ENCODE measurements at regions not wholly inside any gene's neighbourhood (a gene's known extent, or its start where the extent isn't known, plus 50 kb on each side); places are given as distances from the start of the nearest gene placed in this dataset.

DNA sequence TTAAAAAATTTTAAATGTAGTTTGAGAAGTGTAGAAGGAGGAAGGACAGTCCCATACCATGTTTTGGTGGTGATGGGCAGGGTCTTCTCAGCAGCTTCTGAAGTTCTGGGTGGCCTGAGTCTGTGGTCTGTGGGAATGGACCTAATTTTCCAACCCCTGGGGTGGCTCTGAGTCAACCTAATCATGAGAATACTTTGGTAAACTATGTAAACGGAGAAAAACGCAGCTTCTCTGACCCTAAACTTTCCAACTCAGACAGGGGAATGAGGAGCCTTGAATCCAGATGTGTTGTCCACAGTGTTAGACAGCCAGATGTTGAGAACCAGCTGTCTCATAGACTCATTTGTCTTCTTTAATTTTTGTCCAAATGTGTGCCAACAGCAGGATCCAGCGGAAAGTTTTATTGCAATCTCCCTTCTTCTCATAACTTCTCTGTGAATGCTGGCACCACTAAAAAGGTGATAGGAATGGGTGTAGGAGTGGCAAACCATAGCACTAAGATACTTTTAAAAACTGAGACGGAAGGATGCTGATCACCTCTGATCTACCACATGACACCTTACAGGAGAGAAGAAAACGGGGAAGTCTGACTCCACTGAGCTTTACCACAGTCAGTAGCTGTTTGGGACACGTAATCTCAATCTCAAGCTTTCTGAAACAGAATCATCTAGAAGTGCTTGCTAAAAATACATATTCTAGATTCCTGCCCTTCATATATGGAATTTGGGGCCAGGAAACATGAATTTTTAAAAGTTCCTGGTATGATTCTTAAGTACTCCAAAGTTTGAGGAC lies 90.5 kb upstream of the PHYHIPL start:
- H3K4me3 ChIP-seq (ENCODE audit: insufficient read depth, low read depth, low read length) = no peak overlapping the region
- no peak overlapping the region for H3K27ac ChIP-seq (ENCODE audit: insufficient read depth, low read length)
- no peak overlapping the region for H4K5ac ChIP-seq (ENCODE audit: low read depth, low read length)
- no peak overlapping the region for H2AK9ac ChIP-seq (replicated peaks; ENCODE audit: low read depth, low read length, poor library complexity)
- BruUV-seq (replicated peaks) = no TSS peak
- intact Hi-C loops (cut with micrococcal nuclease) (no loop called here), in situ Hi-C loops (cut with MboI; ENCODE audit: low sequenced_read_pairs) (no loop called here), dilution Hi-C loops (cut with HindIII; ENCODE audit: low sequenced_read_pairs, unreplicated experiment) (no loop called here)
- H4K91ac ChIP-seq (ENCODE audit: insufficient read depth, low read depth, low read length) = no peak overlapping the region
- H3K79me1 ChIP-seq (ENCODE audit: low read depth in 1 of 2, low read length in 2 of 2) = no peaks in the 10 kb centered on the region
- H3K9me3 ChIP-seq (ENCODE audit: control insufficient read depth, insufficient read depth, low read length) = no peaks in the 10 kb centered on the region
- no peak overlapping the region for H3K23ac ChIP-seq (ENCODE audit: low read depth, low read length)
- no peak for DNase-seq
- no peak overlapping the region for H2BK15ac ChIP-seq (ENCODE audit: low read depth, low read length)
- no peak overlapping the region for H3K4ac ChIP-seq (ENCODE audit: low read depth, low read length)
- POLR2A ChIA-PET (ENCODE audit: unreplicated experiment) = no interaction called here
- TF ChIP-seq, protein P1, sequence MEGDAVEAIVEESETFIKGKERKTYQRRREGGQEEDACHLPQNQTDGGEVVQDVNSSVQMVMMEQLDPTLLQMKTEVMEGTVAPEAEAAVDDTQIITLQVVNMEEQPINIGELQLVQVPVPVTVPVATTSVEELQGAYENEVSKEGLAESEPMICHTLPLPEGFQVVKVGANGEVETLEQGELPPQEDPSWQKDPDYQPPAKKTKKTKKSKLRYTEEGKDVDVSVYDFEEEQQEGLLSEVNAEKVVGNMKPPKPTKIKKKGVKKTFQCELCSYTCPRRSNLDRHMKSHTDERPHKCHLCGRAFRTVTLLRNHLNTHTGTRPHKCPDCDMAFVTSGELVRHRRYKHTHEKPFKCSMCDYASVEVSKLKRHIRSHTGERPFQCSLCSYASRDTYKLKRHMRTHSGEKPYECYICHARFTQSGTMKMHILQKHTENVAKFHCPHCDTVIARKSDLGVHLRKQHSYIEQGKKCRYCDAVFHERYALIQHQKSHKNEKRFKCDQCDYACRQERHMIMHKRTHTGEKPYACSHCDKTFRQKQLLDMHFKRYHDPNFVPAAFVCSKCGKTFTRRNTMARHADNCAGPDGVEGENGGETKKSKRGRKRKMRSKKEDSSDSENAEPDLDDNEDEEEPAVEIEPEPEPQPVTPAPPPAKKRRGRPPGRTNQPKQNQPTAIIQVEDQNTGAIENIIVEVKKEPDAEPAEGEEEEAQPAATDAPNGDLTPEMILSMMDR (conservative IDR thresholded peaks at IDR 0.05; ENCODE audit: low read depth, low read length) = no peak
- TF ChIP-seq MAZ (IDR thresholded peaks at IDR 0.05; ENCODE audit: borderline replicate concordance, low read depth, low read length) = no peak
- no peak for TF ChIP-seq BHLHE40 (IDR thresholded peaks at IDR 0.05; ENCODE audit: low read depth, low read length)
- TF ChIP-seq, protein P2, sequence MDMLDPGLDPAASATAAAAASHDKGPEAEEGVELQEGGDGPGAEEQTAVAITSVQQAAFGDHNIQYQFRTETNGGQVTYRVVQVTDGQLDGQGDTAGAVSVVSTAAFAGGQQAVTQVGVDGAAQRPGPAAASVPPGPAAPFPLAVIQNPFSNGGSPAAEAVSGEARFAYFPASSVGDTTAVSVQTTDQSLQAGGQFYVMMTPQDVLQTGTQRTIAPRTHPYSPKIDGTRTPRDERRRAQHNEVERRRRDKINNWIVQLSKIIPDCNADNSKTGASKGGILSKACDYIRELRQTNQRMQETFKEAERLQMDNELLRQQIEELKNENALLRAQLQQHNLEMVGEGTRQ (IDR thresholded peaks at IDR 0.05; ENCODE audit: low read depth, low read length) = no peak
- TF ChIP-seq NFE2L2 (IDR thresholded peaks at IDR 0.05; ENCODE audit: low read depth, low read length) = no peak
- TF ChIP-seq RAD21 (IDR thresholded peaks at IDR 0.05; ENCODE audit: low read length) = no peak
- TF ChIP-seq RCOR1 (IDR thresholded peaks at IDR 0.05; ENCODE audit: insufficient replicate concordance, low read length) = no peak
- TF ChIP-seq FOS (IDR thresholded peaks at IDR 0.05; ENCODE audit: low read depth, low read length) = no peak
- TF ChIP-seq MXI1 (IDR thresholded peaks at IDR 0.05; ENCODE audit: borderline replicate concordance, low read depth, low read length) = no peak
- no peak for TF ChIP-seq CHD1 (IDR thresholded peaks at IDR 0.05; ENCODE audit: low read depth, low read length)
- no peak for TF ChIP-seq RFX5 (IDR thresholded peaks at IDR 0.05; ENCODE audit: low read depth, low read length)
- TF ChIP-seq SMC3 (IDR thresholded peaks at IDR 0.05; ENCODE audit: low read depth, low read length) = no peak
- TF ChIP-seq, protein P3, sequence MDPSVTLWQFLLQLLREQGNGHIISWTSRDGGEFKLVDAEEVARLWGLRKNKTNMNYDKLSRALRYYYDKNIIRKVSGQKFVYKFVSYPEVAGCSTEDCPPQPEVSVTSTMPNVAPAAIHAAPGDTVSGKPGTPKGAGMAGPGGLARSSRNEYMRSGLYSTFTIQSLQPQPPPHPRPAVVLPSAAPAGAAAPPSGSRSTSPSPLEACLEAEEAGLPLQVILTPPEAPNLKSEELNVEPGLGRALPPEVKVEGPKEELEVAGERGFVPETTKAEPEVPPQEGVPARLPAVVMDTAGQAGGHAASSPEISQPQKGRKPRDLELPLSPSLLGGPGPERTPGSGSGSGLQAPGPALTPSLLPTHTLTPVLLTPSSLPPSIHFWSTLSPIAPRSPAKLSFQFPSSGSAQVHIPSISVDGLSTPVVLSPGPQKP (IDR thresholded peaks at IDR 0.05; ENCODE audit: borderline replicate concordance, low read depth, low read length) = no peak
- no peak for TF ChIP-seq MAFK (IDR thresholded peaks at IDR 0.05; ENCODE audit: low read depth, low read length)
- TF ChIP-seq POLR2A (IDR thresholded peaks at IDR 0.05; ENCODE audit: low read depth, low read length) = no peak
- no peak for TF ChIP-seq CEBPB (IDR thresholded peaks at IDR 0.05; ENCODE audit: low read depth, low read length)
- peaks cover 8% of the 10 kb centered on the region for H3K27me3 ChIP-seq (ENCODE audit: control insufficient read depth, insufficient read depth, low read length)
- H3K36me3 ChIP-seq (ENCODE audit: control insufficient read depth, insufficient read depth, low read length) = no peaks in the 10 kb centered on the region
- H3K14ac ChIP-seq (replicated peaks; ENCODE audit: low read depth, low read length) = no peak overlapping the region
- no peak overlapping the region for H4K8ac ChIP-seq (ENCODE audit: low read depth in 2 of 2, low read length in 2 of 2)
- H2AFZ ChIP-seq (replicated peaks; ENCODE audit: low read length, poor library complexity) = no peak overlapping the region
- no peak; the same call in 1 of the 2 replicates for ATAC-seq (ENCODE audit: low read depth)
- WGBS, 2 experiments (ENCODE audit: extremely low coverage in 2 of 2, insufficient read length in 1 of 2) = no CpG with 5 or more reads among the region's 6 CpGs
- H4K20me1 ChIP-seq (ENCODE audit: insufficient read depth, low read length) = no peaks in the 10 kb centered on the region
- H3K4me1 ChIP-seq (ENCODE audit: control insufficient read depth, insufficient read depth, low read length) = peaks cover 3% of the 10 kb centered on the region; the same call in 1 of the 2 replicates
- no peak overlapping the region for H2BK5ac ChIP-seq (ENCODE audit: low read depth, low read length, poor library complexity, severe bottlenecking)
- no peak overlapping the region for H3K18ac ChIP-seq (ENCODE audit: low read depth, low read length)
- H2AK5ac ChIP-seq (ENCODE audit: low read depth, low read length) = no peak overlapping the region
- H3K9me1 ChIP-seq (ENCODE audit: insufficient read depth, low read length) = no peaks in the 10 kb centered on the region
- no peak overlapping the region for H2BK20ac ChIP-seq (ENCODE audit: low read depth, low read length)
- H3K9ac ChIP-seq (ENCODE audit: low read depth, low read length) = no peak overlapping the region
- no peak overlapping the region for H3K56ac ChIP-seq (ENCODE audit: extremely low read depth, insufficient read depth, low read length)
- no peak overlapping the region for H3K4me2 ChIP-seq (ENCODE audit: low read depth, low read length)
- CTCF ChIA-PET = no interaction called here
- H2BK120ac ChIP-seq (ENCODE audit: low read depth, low read length) = no peak overlapping the region
